ENCODE measurements at regions not wholly inside any gene's neighbourhood (a gene's known extent, or its start where the extent isn't known, plus 50 kb on each side); places are given as distances from the start of the nearest gene placed in this dataset.

DNA sequence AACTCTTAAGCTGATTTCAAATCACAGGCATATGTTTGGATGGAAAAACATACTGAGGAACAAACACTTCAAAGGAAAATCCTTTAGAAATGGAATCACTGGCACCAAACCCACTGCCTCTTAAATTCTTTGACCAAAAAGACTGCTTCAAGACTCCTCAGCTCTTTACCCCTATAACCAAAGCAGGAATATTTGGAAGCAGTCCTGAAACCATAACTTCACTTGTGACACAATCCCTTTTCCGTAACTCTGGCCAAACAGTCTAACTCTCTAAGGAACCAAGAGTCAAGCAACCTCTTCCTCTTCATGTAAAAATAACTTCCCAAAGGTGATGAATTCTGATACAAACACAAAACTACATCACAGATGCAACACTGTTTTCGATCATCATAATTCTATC, 104.3 kb downstream of the MTERF1 start:
- Histone ChIP-seq H3K4me2 (ENCODE audit: low read length) (no peak overlapping the region), H3K9ac (ENCODE audit: low read length) (no peak overlapping the region), H3F3A (ENCODE audit: insufficient read depth, low read length, poor library complexity, severe bottlenecking) (no peaks in the 10 kb centered on the region), H4K20me1 (ENCODE audit: insufficient read depth) (no peaks in the 10 kb centered on the region), H3K36me3 (ENCODE audit: insufficient read depth, low read length) (no peaks in the 10 kb centered on the region), H3K4me3 (ENCODE audit: low read length) (no peak overlapping the region), H3K27me3 (ENCODE audit: insufficient read depth, low read depth, low read length) (no peaks in the 10 kb centered on the region), H3K27ac (ENCODE audit: low read length) (no peak overlapping the region), H3K9me2 (ENCODE audit: insufficient read depth, low read length) (no peaks in the 10 kb centered on the region), H3K79me2 (replicated peaks; ENCODE audit: insufficient read depth, low read length) (no peaks in the 10 kb centered on the region), H3K9me3 (ENCODE audit: low read length) (no peaks in the 10 kb centered on the region), H2AFZ (ENCODE audit: low read depth, low read length) (no peak overlapping the region)
- TF ChIP-seq EZH2 (IDR thresholded peaks at IDR 0.05; ENCODE audit: borderline replicate concordance, insufficient read depth, low read length, poor library complexity, severe bottlenecking) (no peak), EP300 (conservative IDR thresholded peaks at IDR 0.05; ENCODE audit: poor library complexity, severe bottlenecking) (no peak)

- Histone ChIP-seq H3F3A (ENCODE audit: insufficient read depth, low read length, poor library complexity, severe bottlenecking) (no peaks in the 10 kb centered on the region), H3K9ac (ENCODE audit: low read length) (no peak overlapping the region), H3K27ac (ENCODE audit: low read length) (no peak overlapping the region), H3K36me3 (ENCODE audit: insufficient read depth, low read length) (no peaks in the 10 kb centered on the region), H3K4me2 (ENCODE audit: low read length) (no peak overlapping the region), H3K27me3 (ENCODE audit: insufficient read depth, low read depth, low read length) (no peaks in the 10 kb centered on the region), H3K79me2 (replicated peaks; ENCODE audit: insufficient read depth, low read length) (no peaks in the 10 kb centered on the region), H3K9me2 (ENCODE audit: insufficient read depth, low read length) (no peaks in the 10 kb centered on the region), H3K9me3 (ENCODE audit: low read length) (no peaks in the 10 kb centered on the region), H3K4me3 (ENCODE audit: low read length) (no peak overlapping the region), H4K20me1 (ENCODE audit: insufficient read depth) (no peaks in the 10 kb centered on the region), H2AFZ (ENCODE audit: low read depth, low read length) (no peak overlapping the region)
- TF ChIP-seq MXI1 (conservative IDR thresholded peaks at IDR 0.05; ENCODE audit: poor library complexity, severe bottlenecking) = no peak
- no peak for TF ChIP-seq POLR2AphosphoS5 (IDR thresholded peaks at IDR 0.05)
- TF ChIP-seq TAF1 (IDR thresholded peaks at IDR 0.05; ENCODE audit: low read depth) = no peak
- TF ChIP-seq RAD21 (conservative IDR thresholded peaks at IDR 0.05) = no peak
- no peak for TF ChIP-seq CTCF (IDR thresholded peaks at IDR 0.05; ENCODE audit: poor library complexity, severe bottlenecking)
- no peak for TF ChIP-seq EP300 (conservative IDR thresholded peaks at IDR 0.05; ENCODE audit: poor library complexity, severe bottlenecking)
- TF ChIP-seq SMC3 (conservative IDR thresholded peaks at IDR 0.05; ENCODE audit: poor library complexity) = no peak
Measured at GRCh38 chr7:91777522-91777921, 103.0 kb downstream of the MTERF1 start.

- Histone ChIP-seq H3K9me3 (ENCODE audit: low read length) (no peaks in the 10 kb centered on the region), H2AFZ (ENCODE audit: low read depth, low read length) (no peak overlapping the region), H3K79me2 (replicated peaks; ENCODE audit: insufficient read depth, low read length) (no peaks in the 10 kb centered on the region), H3K9me2 (ENCODE audit: insufficient read depth, low read length) (no peaks in the 10 kb centered on the region), H3K4me3 (ENCODE audit: low read length) (no peak overlapping the region), H4K20me1 (ENCODE audit: insufficient read depth) (no peaks in the 10 kb centered on the region), H3K4me2 (ENCODE audit: low read length) (no peak overlapping the region), H3F3A (ENCODE audit: insufficient read depth, low read length, poor library complexity, severe bottlenecking) (no peaks in the 10 kb centered on the region), H3K36me3 (ENCODE audit: insufficient read depth, low read length) (no peaks in the 10 kb centered on the region), H3K9ac (ENCODE audit: low read length) (no peak overlapping the region), H3K27me3 (ENCODE audit: insufficient read depth, low read depth, low read length) (no peaks in the 10 kb centered on the region), H3K27ac (ENCODE audit: low read length) (no peak overlapping the region)
- TF ChIP-seq, protein P1, sequence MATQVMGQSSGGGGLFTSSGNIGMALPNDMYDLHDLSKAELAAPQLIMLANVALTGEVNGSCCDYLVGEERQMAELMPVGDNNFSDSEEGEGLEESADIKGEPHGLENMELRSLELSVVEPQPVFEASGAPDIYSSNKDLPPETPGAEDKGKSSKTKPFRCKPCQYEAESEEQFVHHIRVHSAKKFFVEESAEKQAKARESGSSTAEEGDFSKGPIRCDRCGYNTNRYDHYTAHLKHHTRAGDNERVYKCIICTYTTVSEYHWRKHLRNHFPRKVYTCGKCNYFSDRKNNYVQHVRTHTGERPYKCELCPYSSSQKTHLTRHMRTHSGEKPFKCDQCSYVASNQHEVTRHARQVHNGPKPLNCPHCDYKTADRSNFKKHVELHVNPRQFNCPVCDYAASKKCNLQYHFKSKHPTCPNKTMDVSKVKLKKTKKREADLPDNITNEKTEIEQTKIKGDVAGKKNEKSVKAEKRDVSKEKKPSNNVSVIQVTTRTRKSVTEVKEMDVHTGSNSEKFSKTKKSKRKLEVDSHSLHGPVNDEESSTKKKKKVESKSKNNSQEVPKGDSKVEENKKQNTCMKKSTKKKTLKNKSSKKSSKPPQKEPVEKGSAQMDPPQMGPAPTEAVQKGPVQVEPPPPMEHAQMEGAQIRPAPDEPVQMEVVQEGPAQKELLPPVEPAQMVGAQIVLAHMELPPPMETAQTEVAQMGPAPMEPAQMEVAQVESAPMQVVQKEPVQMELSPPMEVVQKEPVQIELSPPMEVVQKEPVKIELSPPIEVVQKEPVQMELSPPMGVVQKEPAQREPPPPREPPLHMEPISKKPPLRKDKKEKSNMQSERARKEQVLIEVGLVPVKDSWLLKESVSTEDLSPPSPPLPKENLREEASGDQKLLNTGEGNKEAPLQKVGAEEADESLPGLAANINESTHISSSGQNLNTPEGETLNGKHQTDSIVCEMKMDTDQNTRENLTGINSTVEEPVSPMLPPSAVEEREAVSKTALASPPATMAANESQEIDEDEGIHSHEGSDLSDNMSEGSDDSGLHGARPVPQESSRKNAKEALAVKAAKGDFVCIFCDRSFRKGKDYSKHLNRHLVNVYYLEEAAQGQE (IDR thresholded peaks at IDR 0.05; ENCODE audit: borderline replicate concordance) = no peak
- TF ChIP-seq MXI1 (conservative IDR thresholded peaks at IDR 0.05; ENCODE audit: poor library complexity, severe bottlenecking) = no peak
- TF ChIP-seq EP300 (conservative IDR thresholded peaks at IDR 0.05; ENCODE audit: poor library complexity, severe bottlenecking) = no peak
- no peak for TF ChIP-seq CTCF (IDR thresholded peaks at IDR 0.05; ENCODE audit: poor library complexity, severe bottlenecking)
- TF ChIP-seq RAD21 (conservative IDR thresholded peaks at IDR 0.05) = no peak
- TF ChIP-seq SMC3 (conservative IDR thresholded peaks at IDR 0.05; ENCODE audit: poor library complexity) = no peak
- TF ChIP-seq EZH2 (IDR thresholded peaks at IDR 0.05; ENCODE audit: borderline replicate concordance, insufficient read depth, low read length, poor library complexity, severe bottlenecking) = no peak
- no peak for TF ChIP-seq TAF1 (IDR thresholded peaks at IDR 0.05; ENCODE audit: low read depth)
- no peak for TF ChIP-seq POLR2AphosphoS5 (IDR thresholded peaks at IDR 0.05)
Measured at GRCh38 chr7:91778416-91778815, 102.1 kb downstream of the MTERF1 start.

Measured in neural cell (in vitro differentiated cells).